GM12892 (cell line): ENCODE measurements at regions not wholly inside any gene's neighbourhood (a gene's known extent, or its start where the extent isn't known, plus 50 kb on each side); places are given as distances from the start of the nearest gene placed in this dataset.

Source experiments
- POLR2A ChIP-seq: IDR thresholded peaks from 2 replicates; pipeline ENCODE4 v1.6.1; 2011; ENCODE audit warnings: low read depth, low read length, control low read depth
- POLR2AphosphoS5 ChIP-seq: IDR thresholded peaks from 2 replicates; pipeline ENCODE4 v1.6.1; 2011; ENCODE audit warnings: low read depth, low read length, control low read depth

DNA sequence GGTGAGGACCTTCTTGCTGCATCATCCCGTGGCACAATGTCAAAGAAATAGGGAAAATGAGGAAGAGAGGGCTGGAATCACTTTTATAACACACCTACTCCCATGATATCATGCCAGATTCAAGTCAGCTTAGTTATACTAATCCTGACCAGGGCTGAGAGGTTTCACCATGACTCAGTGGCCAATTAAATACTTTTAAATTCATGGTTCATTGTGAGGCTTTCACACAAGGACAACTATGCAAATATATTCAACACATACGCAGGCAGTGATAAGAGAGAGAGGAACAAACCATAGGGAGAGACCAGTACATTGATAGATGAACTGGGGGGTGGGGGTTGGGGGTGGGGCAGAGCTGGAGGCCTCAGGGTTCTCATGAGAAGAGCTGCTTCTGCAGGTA lies 313.1 kb downstream of the LRFN2 start:
- no peak for TF ChIP-seq POLR2AphosphoS5
- TF ChIP-seq POLR2A = no peak
